A673 (cell line): ENCODE measurements at regions not wholly inside any gene's neighbourhood (a gene's known extent, or its start where the extent isn't known, plus 50 kb on each side); places are given as distances from the start of the nearest gene placed in this dataset.

Experiments used
- CTCF ChIP-seq: fragments of 300-800, 200-600 bp; sonication (generic); conservative IDR thresholded peaks from 2 replicates; pipeline ENCODE4 v1.5.1; 2017; ENCODE audit warnings: low read depth, mild to moderate bottlenecking, antibody characterized with exemption, low read length, moderate library complexity, mixed read lengths
- EZH2 ChIP-seq: fragments of 200-600 bp; sonication (generic); IDR thresholded peaks from 2 replicates; pipeline ENCODE4 v1.6.1; 2017; ENCODE audit warnings: borderline replicate concordance, low read depth, mild to moderate bottlenecking, mixed read lengths, antibody characterized with exemption, low read length; ENCODE audit not compliant: poor library complexity, severe bottlenecking

DNA sequence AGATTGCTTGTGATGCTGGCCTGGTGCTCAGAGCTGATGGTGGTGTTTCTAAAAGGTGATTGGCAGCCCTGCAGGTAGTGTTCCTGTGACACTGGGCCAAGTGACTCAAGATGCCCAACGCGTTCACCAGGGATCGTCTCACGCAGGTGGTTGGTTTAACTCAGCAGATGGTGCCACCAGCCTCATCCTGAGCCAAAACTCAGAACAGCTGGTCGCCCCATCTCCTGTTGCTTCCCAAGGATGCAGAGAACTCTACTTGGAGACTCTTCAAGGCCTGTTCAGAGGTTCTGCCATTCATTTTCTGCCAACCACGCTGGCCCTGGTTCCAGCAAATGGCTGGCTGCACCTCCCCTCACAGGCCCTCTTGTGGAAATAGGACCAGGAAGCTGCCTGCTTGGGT lies 394.4 kb downstream of the CDH26 start:
- TF ChIP-seq EZH2 = no peak
- no peak for TF ChIP-seq CTCF
